H9 (cell line): ENCODE measurements at regions not wholly inside any gene's neighbourhood (a gene's known extent, or its start where the extent isn't known, plus 50 kb on each side); places are given as distances from the start of the nearest gene placed in this dataset.

ENCODE experiments used
- DNase-seq: peaks from one replicate; pipeline ENCODE4 v3.0.0-alpha.2; 2017
- H2AFZ ChIP-seq: one replicate; pipeline ENCODE4 v1.6.1; 2013; ENCODE audit warnings: mild to moderate bottlenecking, low read length, control low read depth, moderate library complexity
- H2AK5ac ChIP-seq: 2 replicates; pipeline ENCODE4 v1.6.1; 2013; ENCODE audit warnings: low read length, control low read depth, mixed read lengths; ENCODE audit not compliant: insufficient read length
- H2BK120ac ChIP-seq: one replicate; pipeline ENCODE4 v1.6.1; 2013; ENCODE audit warnings: low read depth, mild to moderate bottlenecking, low read length, control low read depth, inconsistent platforms; ENCODE audit not compliant: poor library complexity, severe bottlenecking
- H2BK12ac ChIP-seq: 2 replicates; pipeline ENCODE4 v1.6.1; 2013; ENCODE audit warnings: low read length, control low read depth, mixed read lengths, low read depth; ENCODE audit not compliant: insufficient read length
- H2BK15ac ChIP-seq: 2 replicates; pipeline ENCODE4 v1.6.1; 2013; ENCODE audit warnings: low read depth, low read length, control low read depth
- H2BK20ac ChIP-seq: one replicate; pipeline ENCODE4 v1.6.1; 2013; ENCODE audit warnings: low read depth, mild to moderate bottlenecking, low read length, control low read depth, inconsistent platforms; ENCODE audit not compliant: poor library complexity, severe bottlenecking
- H2BK5ac ChIP-seq: 2 replicates; pipeline ENCODE4 v1.6.1; 2013; ENCODE audit warnings: low read length, control low read depth, mixed read lengths; ENCODE audit not compliant: insufficient read length
- H3K14ac ChIP-seq: 2 replicates; pipeline ENCODE4 v1.6.1; 2013; ENCODE audit warnings: low read length, control low read depth; ENCODE audit not compliant: insufficient read depth
- H3K18ac ChIP-seq: 2 replicates; pipeline ENCODE4 v1.6.1; 2013; ENCODE audit warnings: low read depth, mild to moderate bottlenecking, mixed read lengths, low read length, control low read depth; ENCODE audit not compliant: insufficient read length
- H3K23ac ChIP-seq: 2 replicates; pipeline ENCODE4 v1.6.1; 2013; ENCODE audit warnings: low read length, control low read depth, mixed read lengths, low read depth; ENCODE audit not compliant: insufficient read length
- H3K23me2 ChIP-seq: 2 replicates; pipeline ENCODE4 v1.6.1; 2013; ENCODE audit warnings: low read depth, mild to moderate bottlenecking, mixed read lengths, low read length, control low read depth; ENCODE audit not compliant: insufficient read length, poor library complexity, severe bottlenecking
- H3K27ac ChIP-seq: 2 replicates; pipeline ENCODE4 v1.5.1; 2013; ENCODE audit warnings: low read length, control low read depth, mixed read lengths, low read depth; ENCODE audit not compliant: insufficient read length
- H3K27me3 ChIP-seq: 2 replicates; pipeline ENCODE4 v1.6.1; 2013; ENCODE audit warnings: low read length, control low read depth, inconsistent platforms; ENCODE audit not compliant: insufficient read depth
- H3K4ac ChIP-seq: 2 replicates; pipeline ENCODE4 v1.6.1; 2013; ENCODE audit warnings: low read depth, mild to moderate bottlenecking, control low read depth, inconsistent platforms, low read length, moderate library complexity
- H3K4me1 ChIP-seq: 2 replicates; pipeline ENCODE4 v1.6.1; 2013; ENCODE audit warnings: low read length, control low read depth, inconsistent platforms; ENCODE audit not compliant: insufficient read depth
- H3K4me2 ChIP-seq: 2 replicates; pipeline ENCODE4 v1.6.1; 2013; ENCODE audit warnings: low read length, control low read depth, mixed read lengths; ENCODE audit not compliant: insufficient read length, insufficient read depth
- H3K56ac ChIP-seq: 2 replicates; pipeline ENCODE4 v1.6.1; 2013; ENCODE audit warnings: low read depth, mild to moderate bottlenecking, mixed read lengths, low read length, control low read depth; ENCODE audit not compliant: insufficient read length
- H3K79me1 ChIP-seq: 2 replicates; pipeline ENCODE4 v1.6.1; 2013; ENCODE audit warnings: low read depth, mild to moderate bottlenecking, moderate library complexity, low read length, control low read depth, inconsistent platforms; ENCODE audit not compliant: insufficient read depth, poor library complexity, severe bottlenecking
- H3K79me2 ChIP-seq: 2 replicates; pipeline ENCODE4 v1.6.1; 2013; ENCODE audit warnings: low read length, control low read depth, inconsistent platforms; ENCODE audit not compliant: insufficient read depth
- H3K9ac ChIP-seq: 2 replicates; pipeline ENCODE4 v1.6.1; 2013; ENCODE audit warnings: low read length, control low read depth, mixed read lengths; ENCODE audit not compliant: insufficient read length; ENCODE audit errors: extremely low read depth
- H3K9me3 ChIP-seq: one replicate; pipeline ENCODE4 v1.6.1; 2013; ENCODE audit warnings: low read depth, low read length, inconsistent platforms; ENCODE audit not compliant: control insufficient read depth
- H3T11ph ChIP-seq: one replicate; pipeline ENCODE4 v1.6.1; 2013; ENCODE audit warnings: mild to moderate bottlenecking, low read length, control low read depth, inconsistent platforms
- H4K20me1 ChIP-seq: one replicate; pipeline ENCODE4 v1.6.1; 2013; ENCODE audit not compliant: control insufficient read depth, insufficient read length, insufficient read depth
- H4K5ac ChIP-seq: 2 replicates; pipeline ENCODE4 v1.6.1; 2013; ENCODE audit warnings: low read depth, mild to moderate bottlenecking, mixed read lengths, low read length, control low read depth; ENCODE audit not compliant: insufficient read length
- H4K8ac ChIP-seq: replicated peaks from 2 replicates; pipeline ENCODE4 v1.6.1; 2013; ENCODE audit warnings: low read length, control low read depth, mixed read lengths, low read depth; ENCODE audit not compliant: insufficient read length
- H4K91ac ChIP-seq: 2 replicates; pipeline ENCODE4 v1.6.1; 2013; ENCODE audit warnings: low read depth, mild to moderate bottlenecking, moderate library complexity, mixed read lengths, low read length, control low read depth; ENCODE audit not compliant: insufficient read length
- H3K27ac Mint-ChIP-seq, 3 experiments: 2 replicates in 2 of 3; 3 replicates in 1 of 3; pipeline ENCODE4 v1.8.0; 2020 to 2021; ENCODE audit warnings: mixed read lengths in 3 of 3, mild to moderate bottlenecking in 1 of 3, moderate library complexity in 1 of 3
- H3K27me3 Mint-ChIP-seq: 2 replicates; pipeline ENCODE4 v1.8.0; 2021; ENCODE audit warnings: low read depth, mild to moderate bottlenecking, moderate library complexity, mixed read lengths
- H3K36me3 Mint-ChIP-seq, 3 experiments: 2 replicates in 2 of 3; 3 replicates in 1 of 3; pipeline ENCODE4 v1.8.0; 2020 to 2021; ENCODE audit warnings: low read depth in 3 of 3, mixed read lengths in 3 of 3; ENCODE audit not compliant: insufficient read depth in 1 of 3
- H3K4me1 Mint-ChIP-seq, 2 experiments: 2 replicates each; pipeline ENCODE4 v1.8.0; 2020; ENCODE audit warnings: mixed read lengths in 2 of 2
- H3K4me3 Mint-ChIP-seq, 2 experiments: 2 replicates in 1 of 2; 3 replicates in 1 of 2; pipeline ENCODE4 v1.8.0; 2020 to 2021; ENCODE audit warnings: mild to moderate bottlenecking in 2 of 2, mixed read lengths in 2 of 2, moderate library complexity in 1 of 2
- H3K9me3 Mint-ChIP-seq, 2 experiments: 2 replicates in 1 of 2; 3 replicates in 1 of 2; pipeline ENCODE4 v1.8.0; 2020; ENCODE audit warnings: mild to moderate bottlenecking in 2 of 2, mixed read lengths in 2 of 2, moderate library complexity in 1 of 2
- WGBS: extraction: QIAGEN DNeasy Blood & Tissue Kit; methylation state at CpG from one replicate; pipeline ENCODE4 v1.1.7; 2013; ENCODE audit warnings: missing lambda C conversion rate, low lambda C conversion rate, mixed read lengths; ENCODE audit not compliant: insufficient read length; ENCODE audit errors: extremely low coverage; 5-methylcytosine and 5-hydroxymethylcytosine counted together
- TF ChIP-seq, protein P1 (sequence below): fragments of 200-600 bp; sonication (generic); conservative IDR thresholded peaks from 3 replicates; pipeline ENCODE4 v1.8.0; 2021; ENCODE audit warnings: antibody characterized with exemption, mild to moderate bottlenecking

DNA sequence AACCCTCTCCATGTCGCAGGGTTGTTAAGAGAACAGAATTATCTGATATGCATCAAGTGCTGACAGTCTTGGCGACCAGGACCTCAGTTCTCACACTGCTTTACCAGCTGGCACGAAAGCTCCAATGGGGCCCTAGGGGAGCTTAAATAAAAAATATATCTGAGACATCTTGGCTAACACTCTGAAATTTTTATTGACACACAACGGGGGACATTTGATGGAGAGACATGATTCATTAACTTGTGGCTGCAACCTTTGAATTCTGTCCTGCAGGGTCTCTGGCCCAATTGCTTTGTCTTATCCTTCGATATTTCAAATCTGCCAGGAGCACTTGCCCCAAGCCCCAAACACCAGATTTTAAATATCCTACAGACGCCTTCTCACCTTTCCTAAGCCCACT lies 567.0 kb downstream of the AJAP1 start:
- Histone ChIP-seq H4K8ac (no peak overlapping the region), H3K9me3 (no peaks in the 10 kb centered on the region), H2BK15ac (no peak overlapping the region), H3K79me1 (no peaks in the 10 kb centered on the region), H3K23ac (no peak overlapping the region), H3K27ac (no peak overlapping the region), H3K9ac (no peak overlapping the region), H2BK12ac (no peak overlapping the region), H2BK20ac (no peak overlapping the region), H4K5ac (no peak overlapping the region), H3K79me2 (no peaks in the 10 kb centered on the region), H3T11ph (no peak overlapping the region), H2AK5ac (no peak overlapping the region), H3K18ac (no peak overlapping the region), H3K27me3 (peaks cover 46% of the 10 kb centered on the region; the same call in 1 of the 2 replicates), H2BK5ac (no peak overlapping the region), H3K4ac (no peak overlapping the region), H4K91ac (no peak overlapping the region), H3K14ac (no peak overlapping the region), H3K4me1 (peaks cover 2% of the 10 kb centered on the region; the same call in 1 of the 2 replicates), H4K20me1 (no peaks in the 10 kb centered on the region), H3K56ac (no peak overlapping the region), H3K4me2 (no peak overlapping the region), H2BK120ac (no peak overlapping the region), H2AFZ (no peak overlapping the region), H3K23me2 (no peaks in the 10 kb centered on the region)
- no peaks in the 10 kb centered on the region for H3K9me3 Mint-ChIP-seq
- peaks cover 10 to 20% of the 10 kb centered on the region in 2 experiments for H3K4me1 Mint-ChIP-seq
- peaks cover 0 to 3% (median 0%) of the 10 kb centered on the region in 3 experiments; a peak in 2 of 7 replicates for H3K36me3 Mint-ChIP-seq
- H3K27ac Mint-ChIP-seq: no peak overlapping the region; a peak in 1 of 7 replicates
- no peak overlapping the region for H3K4me3 Mint-ChIP-seq
- no CpG with 5 or more reads among the region's 6 CpGs for WGBS
- DNase-seq: no peak
- TF ChIP-seq, protein P1, sequence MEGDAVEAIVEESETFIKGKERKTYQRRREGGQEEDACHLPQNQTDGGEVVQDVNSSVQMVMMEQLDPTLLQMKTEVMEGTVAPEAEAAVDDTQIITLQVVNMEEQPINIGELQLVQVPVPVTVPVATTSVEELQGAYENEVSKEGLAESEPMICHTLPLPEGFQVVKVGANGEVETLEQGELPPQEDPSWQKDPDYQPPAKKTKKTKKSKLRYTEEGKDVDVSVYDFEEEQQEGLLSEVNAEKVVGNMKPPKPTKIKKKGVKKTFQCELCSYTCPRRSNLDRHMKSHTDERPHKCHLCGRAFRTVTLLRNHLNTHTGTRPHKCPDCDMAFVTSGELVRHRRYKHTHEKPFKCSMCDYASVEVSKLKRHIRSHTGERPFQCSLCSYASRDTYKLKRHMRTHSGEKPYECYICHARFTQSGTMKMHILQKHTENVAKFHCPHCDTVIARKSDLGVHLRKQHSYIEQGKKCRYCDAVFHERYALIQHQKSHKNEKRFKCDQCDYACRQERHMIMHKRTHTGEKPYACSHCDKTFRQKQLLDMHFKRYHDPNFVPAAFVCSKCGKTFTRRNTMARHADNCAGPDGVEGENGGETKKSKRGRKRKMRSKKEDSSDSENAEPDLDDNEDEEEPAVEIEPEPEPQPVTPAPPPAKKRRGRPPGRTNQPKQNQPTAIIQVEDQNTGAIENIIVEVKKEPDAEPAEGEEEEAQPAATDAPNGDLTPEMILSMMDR: no peak
- peaks cover 97% of the 10 kb centered on the region for H3K27me3 Mint-ChIP-seq
